ENCODE measurements at regions not wholly inside any gene's neighbourhood (a gene's known extent, or its start where the extent isn't known, plus 50 kb on each side); places are given as distances from the start of the nearest gene placed in this dataset.
A peak's percentile ranks its signal among the peaks of the same experiment; 100 is the strongest.

DNA sequence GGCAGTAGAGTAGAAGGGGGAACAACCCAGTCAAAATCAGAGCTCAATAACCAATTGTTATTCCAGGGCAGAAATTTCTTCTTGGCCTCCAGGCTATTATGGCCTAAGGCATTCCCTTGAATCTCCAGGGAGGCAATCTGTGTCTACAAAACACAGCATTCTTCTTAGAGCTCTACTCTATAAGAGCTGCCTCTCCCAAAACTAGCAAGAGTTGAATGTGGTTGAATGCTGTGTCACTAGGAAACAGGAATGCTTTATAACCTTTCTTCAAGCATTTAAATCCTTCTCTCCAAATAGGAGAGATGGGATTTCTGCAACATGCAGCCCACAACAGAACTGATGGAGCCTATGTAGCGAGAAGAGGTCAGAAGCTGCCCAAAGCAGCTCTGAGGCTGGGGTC is 97.1 kb upstream of the APC start:
- Histone ChIP-seq H3K9me3 (replicated peaks in 1 of 11) (no peaks in the 10 kb centered on the region), H3K4me1 (peaks cover 0 to 9% (median 2%) of the 10 kb centered on the region in 10 experiments; a peak in 4 of 20 replicates), H4K20me1 (no peaks in the 10 kb centered on the region), H3K4me2 (0 out of 22 replicates have a peak overlapping the region, but pooled peaks of 1 of the 11 experiments have one; percentile 8), H3K9ac (no peak overlapping the region), H3K27ac (no peak overlapping the region), H3K36me3 (no peaks in the 10 kb centered on the region), H3K4me3 (no peak overlapping the region), H3K27me3 (no peaks in the 10 kb centered on the region)
- TF ChIP-seq Cebpa-rat (IDR thresholded peaks at IDR 0.05), result no peak

DNA sequence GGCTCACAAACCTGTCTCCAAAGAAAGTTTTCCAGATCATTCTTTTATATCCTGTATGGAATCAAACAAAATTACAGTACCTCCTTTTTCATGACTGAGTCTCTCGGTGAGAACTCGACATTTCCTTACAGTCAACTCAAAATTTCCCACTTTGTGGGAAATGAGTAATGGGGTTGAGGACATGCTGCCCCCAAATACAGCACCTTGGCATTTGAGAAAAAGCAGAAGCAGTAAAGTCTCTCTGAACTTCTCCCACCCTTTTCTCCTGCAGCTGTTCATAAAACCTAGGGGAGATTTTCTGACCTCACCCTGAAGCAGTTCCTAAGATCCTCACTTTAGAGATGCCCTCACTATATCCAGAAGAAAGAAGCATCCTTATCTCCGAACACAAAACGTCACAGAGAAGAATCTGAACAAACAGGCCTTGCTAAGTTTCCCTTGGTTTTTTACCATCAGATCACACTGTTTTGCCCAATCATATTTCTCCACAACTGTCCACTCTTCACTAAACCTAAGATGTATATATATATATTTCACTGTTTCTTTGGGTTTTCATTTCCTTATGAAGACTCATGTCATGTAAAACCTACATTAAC is 96.1 kb upstream of the APC start:
- no peak overlapping the region for H3K4me3 ChIP-seq
- H3K4me1 ChIP-seq, result peaks cover 0 to 17% (median 4%) of the 10 kb centered on the region in 10 experiments; a peak in 6 of 20 replicates
- TF ChIP-seq Cebpa-rat (IDR thresholded peaks at IDR 0.05), result no peak
- no peaks in the 10 kb centered on the region for H3K27me3 ChIP-seq
- H3K9me3 ChIP-seq (replicated peaks in 1 of 11), result no peaks in the 10 kb centered on the region
- H3K9ac ChIP-seq, result no peak overlapping the region
- no peak overlapping the region for H3K4me2 ChIP-seq
- H4K20me1 ChIP-seq, result no peaks in the 10 kb centered on the region
- H3K27ac ChIP-seq, result no peak overlapping the region
- no peaks in the 10 kb centered on the region for H3K36me3 ChIP-seq

DNA sequence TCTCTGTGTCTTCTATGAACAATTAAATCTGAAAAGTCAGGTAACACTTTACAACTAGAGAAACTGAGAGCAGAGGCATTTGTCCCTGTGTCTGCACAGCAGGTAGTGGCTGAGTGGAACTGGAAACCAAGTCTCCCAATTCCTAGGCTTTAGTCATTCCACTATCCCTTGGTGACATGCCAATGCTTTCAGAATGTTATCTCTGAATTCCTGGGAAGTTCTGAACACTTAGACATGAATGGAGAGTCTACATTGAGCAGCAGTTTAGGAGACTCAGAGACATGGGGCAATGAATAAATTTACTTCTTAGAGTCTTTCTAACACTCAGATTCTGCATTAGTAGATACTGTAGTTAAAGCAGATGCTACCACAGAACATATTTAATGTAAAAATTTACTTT is 94.8 kb upstream of the APC start:
- no peaks in the 10 kb centered on the region for H3K9me3 ChIP-seq (replicated peaks in 1 of 11)
- no peaks in the 10 kb centered on the region for H3K36me3 ChIP-seq
- TF ChIP-seq Cebpa-rat (IDR thresholded peaks at IDR 0.05), result no peak
- H4K20me1 ChIP-seq, result no peaks in the 10 kb centered on the region
- no peak overlapping the region for H3K4me3 ChIP-seq
- H3K27ac ChIP-seq, result no peak overlapping the region
- H3K4me1 ChIP-seq, result peaks cover 0 to 19% (median 4%) of the 10 kb centered on the region in 10 experiments; a peak in 6 of 20 replicates
- H3K27me3 ChIP-seq, result no peaks in the 10 kb centered on the region
- H3K9ac ChIP-seq, result no peak overlapping the region
- H3K4me2 ChIP-seq, result no peak overlapping the region

DNA sequence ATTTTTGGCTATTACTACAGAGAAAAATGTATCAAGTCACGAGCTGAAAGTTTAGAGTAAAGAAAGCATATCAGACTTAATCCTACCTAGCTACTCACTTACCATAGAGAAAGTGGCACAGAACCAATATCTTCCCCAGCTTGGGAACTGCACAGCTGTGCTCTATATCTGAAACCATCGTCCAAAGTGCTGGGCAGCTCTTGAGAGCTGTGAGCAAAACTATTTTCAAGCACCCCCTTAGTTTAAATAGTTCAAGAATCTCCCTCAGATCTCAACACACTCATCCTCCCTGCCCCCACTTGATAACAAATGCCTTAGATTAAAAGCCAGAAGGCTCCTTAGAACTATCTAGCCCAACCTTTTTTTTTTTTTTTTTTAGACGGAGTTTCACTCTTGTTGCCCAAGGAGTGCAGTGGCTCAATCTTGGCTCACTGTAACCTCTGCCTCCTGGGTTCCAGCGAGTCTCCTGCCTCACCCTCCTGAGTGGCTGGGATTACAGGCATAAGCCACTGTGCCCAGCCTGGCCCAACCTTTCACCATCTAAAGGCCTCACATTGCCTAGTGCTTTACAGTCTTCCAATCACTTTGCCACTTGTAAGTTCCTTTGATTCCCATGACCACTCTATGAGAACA is 94.2 kb upstream of the APC start:
- H3K4me3 ChIP-seq, result no peak overlapping the region
- no peak overlapping the region for H3K9ac ChIP-seq
- H3K36me3 ChIP-seq, result no peaks in the 10 kb centered on the region
- H3K27ac ChIP-seq, result no peak overlapping the region
- H3K4me2 ChIP-seq, result no peak overlapping the region
- peaks cover 0 to 19% (median 4%) of the 10 kb centered on the region in 10 experiments; a peak in 6 of 20 replicates for H3K4me1 ChIP-seq
- H4K20me1 ChIP-seq, result no peaks in the 10 kb centered on the region
- H3K9me3 ChIP-seq (replicated peaks in 1 of 11), result no peaks in the 10 kb centered on the region
- TF ChIP-seq Cebpa-rat (IDR thresholded peaks at IDR 0.05), result no peak
- no peaks in the 10 kb centered on the region for H3K27me3 ChIP-seq

DNA sequence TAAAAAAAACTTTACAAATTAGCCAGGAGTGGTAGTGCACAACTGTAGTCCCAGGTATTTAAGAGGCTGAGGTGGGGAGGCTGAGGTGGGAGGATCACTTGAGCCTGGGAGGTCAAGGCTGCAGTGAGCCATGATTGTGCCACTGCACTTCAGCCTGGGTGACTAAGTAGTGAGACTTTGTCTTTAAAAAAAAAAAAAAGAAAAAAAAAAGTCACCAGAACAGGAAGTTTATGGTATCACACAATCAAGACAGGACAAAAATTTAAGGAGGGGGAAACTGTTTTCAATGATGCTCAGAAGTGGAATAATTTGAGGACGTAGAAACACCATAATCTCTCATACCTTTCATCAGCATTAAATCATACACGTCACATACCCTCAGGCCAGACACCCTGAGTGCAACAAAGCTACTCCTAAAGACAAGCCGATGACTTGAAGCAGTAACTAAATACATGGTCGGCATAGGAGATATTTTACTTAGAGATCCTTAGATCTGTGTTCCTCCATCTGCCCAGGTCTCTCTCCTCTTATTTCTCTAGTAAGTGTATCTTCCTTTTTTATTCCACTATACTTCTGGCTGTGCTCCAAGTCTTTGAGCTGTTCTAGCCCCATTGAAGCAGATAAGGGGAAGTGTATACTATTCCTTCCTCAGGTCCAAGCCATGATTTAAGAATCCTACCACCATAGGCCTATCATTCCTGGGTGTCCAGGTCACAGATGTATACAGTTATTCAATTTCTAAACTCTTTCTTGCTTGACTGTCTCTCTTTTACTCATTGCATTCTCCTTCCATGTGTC is 91.3 kb upstream of the APC start:
- H4K20me1 ChIP-seq, result no peaks in the 10 kb centered on the region

DNA sequence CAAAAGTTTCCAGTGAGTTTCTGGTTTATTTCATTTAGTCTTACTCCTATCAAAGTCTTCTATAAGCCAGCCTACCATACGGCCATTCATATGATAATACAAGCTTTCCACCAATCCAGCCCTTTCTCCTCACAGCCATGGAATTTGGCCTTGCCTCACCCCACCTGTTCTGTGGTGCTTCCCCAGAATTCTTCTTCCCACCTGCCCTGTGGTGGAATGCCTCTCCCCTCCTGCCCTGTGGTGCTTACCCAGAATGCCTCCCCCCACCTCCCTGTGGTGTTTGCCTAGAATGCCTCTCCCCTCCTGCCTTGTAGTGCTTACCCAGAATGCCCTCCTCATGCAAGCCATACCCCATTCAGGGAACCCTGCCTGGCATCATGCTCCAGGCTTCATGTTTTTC is 90.3 kb upstream of the APC start:
- H3K27me3 ChIP-seq, result no peaks in the 10 kb centered on the region
- no peak for TF ChIP-seq Cebpa-rat (IDR thresholded peaks at IDR 0.05)
- H3K9ac ChIP-seq, result no peak overlapping the region
- no peak overlapping the region for H3K27ac ChIP-seq
- no peak overlapping the region for H3K4me2 ChIP-seq
- no peaks in the 10 kb centered on the region for H4K20me1 ChIP-seq
- H3K4me3 ChIP-seq, result no peak overlapping the region
- no peaks in the 10 kb centered on the region for H3K36me3 ChIP-seq
- no peaks in the 10 kb centered on the region for H3K9me3 ChIP-seq (replicated peaks in 1 of 11)
- H3K4me1 ChIP-seq, result peaks cover 0 to 11% (median 0%) of the 10 kb centered on the region in 10 experiments; a peak in 3 of 20 replicates

More for the DNA sequence above, 91.3 kb upstream of the APC start:
- TF ChIP-seq Cebpa-rat (IDR thresholded peaks at IDR 0.05), result no peak
- H3K9me3 ChIP-seq (replicated peaks in 1 of 11), result no peaks in the 10 kb centered on the region
- peak overlapping the region in 2 of 11 experiments; percentile 7 to 17; a peak in 2 of 22 replicates for H3K4me2 ChIP-seq
- no peak overlapping the region for H3K9ac ChIP-seq
- H3K4me3 ChIP-seq, result no peak overlapping the region
- peaks cover 0 to 15% (median 0%) of the 10 kb centered on the region in 10 experiments; a peak in 4 of 20 replicates for H3K4me1 ChIP-seq
- no peaks in the 10 kb centered on the region for H3K36me3 ChIP-seq
- no peak overlapping the region for H3K27ac ChIP-seq
- H3K27me3 ChIP-seq, result no peaks in the 10 kb centered on the region

DNA sequence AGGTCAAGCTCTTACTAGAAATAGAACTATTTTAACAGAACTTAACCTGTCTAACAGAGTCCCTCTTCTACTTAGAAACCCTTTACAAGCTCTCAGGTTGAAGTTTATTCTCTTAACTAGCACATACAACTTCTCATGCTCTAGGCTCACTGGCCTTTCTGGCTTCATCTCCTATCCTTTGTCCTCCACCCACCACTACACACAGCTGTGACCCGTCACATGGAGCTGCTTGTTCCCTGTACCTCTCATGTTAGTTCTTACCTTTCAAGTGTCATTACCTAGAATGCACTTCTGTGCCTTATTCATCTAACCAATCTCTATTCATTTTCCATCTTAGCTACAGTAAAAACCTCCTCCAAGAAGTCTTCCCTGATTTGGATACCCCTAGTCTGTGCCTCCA is 89.4 kb upstream of the APC start:
- Histone ChIP-seq H4K20me1 (no peaks in the 10 kb centered on the region), H3K36me3 (no peaks in the 10 kb centered on the region), H3K4me1 (peaks cover 0 to 11% (median 0%) of the 10 kb centered on the region in 10 experiments; a peak in 3 of 20 replicates), H3K9ac (no peak overlapping the region), H3K27ac (no peak overlapping the region), H3K9me3 (replicated peaks in 1 of 11) (no peaks in the 10 kb centered on the region), H3K4me2 (no peak overlapping the region), H3K4me3 (no peak overlapping the region), H3K27me3 (no peaks in the 10 kb centered on the region)
- no peak for TF ChIP-seq Cebpa-rat (IDR thresholded peaks at IDR 0.05)

DNA sequence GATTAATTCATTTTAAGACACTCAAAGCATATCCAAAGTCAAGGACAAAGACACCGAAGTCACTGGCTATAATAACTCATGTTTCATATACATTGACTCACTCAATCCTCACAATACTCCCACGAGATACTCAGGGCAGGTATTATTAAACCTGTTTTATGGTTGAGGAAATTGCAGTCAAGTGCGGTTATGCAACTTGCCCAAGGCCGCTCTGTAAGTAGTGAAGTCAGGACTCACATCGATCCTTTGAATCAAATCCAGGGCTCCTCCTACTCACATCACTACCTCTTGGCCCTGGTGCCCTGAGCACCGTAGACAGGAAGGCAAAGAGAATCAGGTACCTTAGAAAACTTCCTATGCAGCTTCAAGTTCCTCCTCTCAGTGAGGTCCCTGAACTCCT is 87.8 kb upstream of the APC start:
- no peaks in the 10 kb centered on the region for H4K20me1 ChIP-seq
- no peak for TF ChIP-seq Cebpa-rat (IDR thresholded peaks at IDR 0.05)
- H3K27me3 ChIP-seq, result no peaks in the 10 kb centered on the region
- H3K27ac ChIP-seq, result no peak overlapping the region
- H3K4me1 ChIP-seq, result peaks cover 0 to 11% (median 0%) of the 10 kb centered on the region in 10 experiments; a peak in 3 of 20 replicates
- no peak overlapping the region for H3K9ac ChIP-seq
- H3K4me3 ChIP-seq, result no peak overlapping the region
- H3K4me2 ChIP-seq, result no peak overlapping the region
- no peaks in the 10 kb centered on the region for H3K36me3 ChIP-seq
- no peaks in the 10 kb centered on the region for H3K9me3 ChIP-seq (replicated peaks in 1 of 11)

DNA sequence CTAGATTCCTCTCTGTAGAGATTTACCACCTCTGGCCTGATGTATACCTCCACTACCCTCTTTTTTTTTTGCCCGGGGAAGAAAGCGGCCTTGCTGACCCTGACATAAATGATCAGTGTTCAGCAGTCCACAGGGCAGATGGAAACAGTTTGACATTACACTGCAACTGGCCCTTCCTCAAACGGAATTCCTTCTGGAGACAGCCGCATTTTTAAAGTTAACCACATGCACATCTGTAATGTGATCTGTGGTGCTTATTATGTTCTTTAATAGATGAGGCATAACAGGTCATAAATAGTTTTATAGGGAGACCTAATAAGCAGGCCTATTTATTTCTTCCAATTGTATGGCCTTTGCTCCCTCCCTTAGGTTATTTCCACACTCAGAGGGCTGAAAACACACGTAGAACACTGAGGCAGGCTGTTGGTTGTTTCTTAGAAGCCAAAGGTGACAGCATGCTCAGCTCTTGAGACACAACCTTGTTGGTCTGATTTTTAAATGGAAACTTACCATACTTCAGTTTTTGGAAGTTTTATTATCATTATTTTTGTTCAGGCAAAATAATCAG is 84.0 kb upstream of the APC start:
- peaks cover 0 to 7% (median under 1%) of the 10 kb centered on the region in 11 experiments; a peak in 3 of 22 replicates for H3K9me3 ChIP-seq (replicated peaks in 1 of 11)
- no peaks in the 10 kb centered on the region for H3K36me3 ChIP-seq
- H3K4me3 ChIP-seq, result no peak overlapping the region
- H3K4me2 ChIP-seq, result no peak overlapping the region
- no peaks in the 10 kb centered on the region for H3K27me3 ChIP-seq
- no peak overlapping the region for H3K27ac ChIP-seq
- H3K4me1 ChIP-seq, result no peaks in the 10 kb centered on the region
- no peaks in the 10 kb centered on the region for H4K20me1 ChIP-seq
- no peak for TF ChIP-seq Cebpa-rat (IDR thresholded peaks at IDR 0.05)
- H3K9ac ChIP-seq, result no peak overlapping the region

All from BLaER1 treated with 17β-estradiol and CSF1 and Interleukin-3, amounts not matched to agents 10 nM and 100 nM (cell line).